Suprapubic skin (tissue), 3 donors: ENCODE measurements at regions not wholly inside any gene's neighbourhood (a gene's known extent, or its start where the extent isn't known, plus 50 kb on each side); places are given as distances from the start of the nearest gene placed in this dataset.

Source experiments
- CTCF ChIP-seq, 2 donors: fragments of 200-600 bp in 1 of 2; fragments of 450-650 bp in 1 of 2; sonication (generic) in 1 of 2; IDR thresholded peaks; one replicate each; pipeline ENCODE4 v1.5.1; 2016 to 2019; ENCODE audit warnings: antibody characterized with exemption in 2 of 2, mild to moderate bottlenecking in 1 of 2, moderate library complexity in 1 of 2
- EP300 ChIP-seq: sonication (generic); formaldehyde crosslinking; IDR thresholded peaks from one replicate; pipeline ENCODE4 v1.6.1; 2017; ENCODE audit warnings: antibody characterized with exemption
- POLR2A ChIP-seq, 2 donors: fragments of 450-650 bp; IDR thresholded peaks; one replicate each; pipeline ENCODE4 v1.6.1; 2017; ENCODE audit warnings: antibody characterized with exemption in 2 of 2, mild to moderate bottlenecking in 2 of 2, moderate library complexity in 2 of 2

- no peak for TF ChIP-seq CTCF (IDR thresholded peaks at IDR 0.05)
- TF ChIP-seq POLR2A (IDR thresholded peaks at IDR 0.05): no peak
- no peak for TF ChIP-seq EP300
Observed at GRCh38 chr12:114992443-114992842, 308.5 kb upstream of the TBX3 start.
